K562 (cell line): ENCODE measurements at regions not wholly inside any gene's neighbourhood (a gene's known extent, or its start where the extent isn't known, plus 50 kb on each side); places are given as distances from the start of the nearest gene placed in this dataset.
"Not testable (repeated sequence)": the region's sequence is repeated elsewhere in the genome, so short reads cannot be mapped to it uniquely, and the experiment has no call there.

Source experiments
- ATAC-seq: fragments of 200-7000 bp; cut with Tn5 transposase; 3 replicates; pipeline ENCODE4 v1.9.1; 2020; ENCODE audit warnings: moderate library complexity
- BruUV-seq: library from RNA; stranded (reverse); fragments of 400-500 nt; replicated peaks from 2 replicates; lab custom pipeline; 2021; lab: Mats Ljungman, UMichigan
- CTCF ChIA-PET: fragments of 300-600 bp; formaldehyde crosslinking; extraction: SDS; loops from one replicate; lab custom pipeline; 2021; ENCODE audit warnings: low intra/inter-chr PET ratio; lab: Yijun Ruan, JAX
- POLR2A ChIA-PET: fragments of 300-600, 350-650 bp; sonication (Branson Sonifier 250); formaldehyde crosslinking; extraction: SDS; loops from one replicate; lab custom pipeline; 2021; ENCODE audit warnings: antibody characterized with exemption, inconsistent platforms; lab: Yijun Ruan, JAX
- DNase-seq, 4 experiments: peaks; one replicate each; pipeline versions ENCODE4 v3.0.0 to v3.0.0-alpha.2; 2011 to 2018; ENCODE audit warnings: low spot score in 3 of 4, mixed read lengths in 3 of 4; ENCODE audit errors: extremely low read depth in 1 of 4
- FAIRE-seq: peaks from 2 replicates; lab custom pipeline; 2011; peaks lifted over from hg19 to GRCh38; lab: Jason Lieb, UNC
- H2AFZ ChIP-seq: 2 replicates; pipeline ENCODE4 v1.6.0; 2011; ENCODE audit warnings: low read depth, low read length, control low read depth, inconsistent platforms
- H3K27ac ChIP-seq: fragments of 200-600 bp; 3 replicates; pipeline ENCODE4 v1.8.0; 2011; ENCODE audit warnings: low read depth, mild to moderate bottlenecking, control low read depth, inconsistent platforms, low read length, moderate library complexity, mixed read lengths; ENCODE audit errors: extremely low read depth
- H3K27me3 ChIP-seq, 2 experiments: fragments of 300-600 bp in 1 of 2; 2 replicates in 1 of 2; 3 replicates in 1 of 2; pipeline versions ENCODE4 v1.6.0 to v1.8.0; 2011; ENCODE audit warnings: inconsistent platforms in 2 of 2, low read length in 2 of 2, mild to moderate bottlenecking in 1 of 2, mixed read lengths in 1 of 2, moderate library complexity in 1 of 2; ENCODE audit not compliant: control insufficient read depth in 2 of 2, insufficient read depth in 2 of 2
- H3K36me3 ChIP-seq: fragments of 300-600 bp; 3 replicates; pipeline ENCODE4 v1.8.0; 2011; ENCODE audit warnings: mild to moderate bottlenecking, low read length, inconsistent platforms; ENCODE audit not compliant: control insufficient read depth, insufficient read depth
- H3K4me1 ChIP-seq, 2 experiments: fragments of 200-600 bp in 1 of 2; replicated peaks in 1 of 2; 2 replicates in 1 of 2; 3 replicates in 1 of 2; pipeline versions ENCODE4 v1.5.1 to v1.8.0; 2011; ENCODE audit warnings: inconsistent platforms in 2 of 2, low read length in 2 of 2, mild to moderate bottlenecking in 1 of 2, mixed read lengths in 1 of 2, moderate library complexity in 1 of 2; ENCODE audit not compliant: control insufficient read depth in 2 of 2, insufficient read depth in 2 of 2
- H3K4me2 ChIP-seq: 2 replicates; pipeline ENCODE4 v1.6.1; 2011; ENCODE audit warnings: low read length, control low read depth, inconsistent platforms, mixed read lengths; ENCODE audit not compliant: insufficient read depth
- H3K4me3 ChIP-seq: fragments of 200-600 bp; sonication (generic), shearing (Covaris generic); 2 replicates; pipeline ENCODE4 v1.5.1; 2016; ENCODE audit warnings: control low read depth, inconsistent platforms
- H3K79me2 ChIP-seq: fragments of 200-600 bp; 3 replicates; pipeline ENCODE4 v1.8.0; 2011; ENCODE audit warnings: low read length, inconsistent platforms; ENCODE audit not compliant: control insufficient read depth, insufficient read depth
- H3K9ac ChIP-seq, 2 experiments: 2 replicates each; pipeline versions ENCODE4 v1.6.0 to v1.6.1; 2011; ENCODE audit warnings: low read depth in 2 of 2, low read length in 2 of 2, control low read depth in 1 of 2, inconsistent platforms in 1 of 2, mild to moderate bottlenecking in 1 of 2, mixed read lengths in 1 of 2; ENCODE audit not compliant: insufficient read depth in 1 of 2
- H3K9me1 ChIP-seq: one replicate; pipeline ENCODE4 v1.6.0; 2011; ENCODE audit warnings: inconsistent platforms, mild to moderate bottlenecking, low read length, moderate library complexity; ENCODE audit not compliant: control insufficient read depth, insufficient read depth
- H3K9me3 ChIP-seq: replicated peaks from 2 replicates; pipeline ENCODE4 v1.5.1; 2011; ENCODE audit warnings: low read depth, low read length, inconsistent platforms; ENCODE audit not compliant: control insufficient read depth, insufficient read depth
- H4K20me1 ChIP-seq: replicated peaks from 2 replicates; pipeline ENCODE4 v1.6.1; 2011; ENCODE audit warnings: low read length, inconsistent platforms, mixed read lengths; ENCODE audit not compliant: control insufficient read depth, insufficient read depth
- HDGF ChIP-seq: fragments of 450-650 bp; IDR thresholded peaks from 2 replicates; pipeline ENCODE4 v1.6.1; 2016
- ILK ChIP-seq: fragments of 450-650 bp; IDR thresholded peaks from 2 replicates; pipeline ENCODE4 v1.6.1; 2016; ENCODE audit warnings: missing genetic modification characterization, low read depth, mild to moderate bottlenecking, missing compliant biosample characterization, moderate library complexity, borderline replicate concordance
- KHSRP ChIP-seq: fragments of 450-650 bp; IDR thresholded peaks from 2 replicates; pipeline ENCODE4 v1.6.1; 2017
- STAT5A ChIP-seq: IDR thresholded peaks from 2 replicates; pipeline ENCODE4 v1.6.1; 2012; ENCODE audit warnings: low read length, inconsistent platforms, borderline replicate concordance
- ZNF165 ChIP-seq: fragments of 250-450 bp; sonication (Bioruptor Pico); IDR thresholded peaks from 2 replicates; pipeline ENCODE4 v1.4.0; 2020; ENCODE audit warnings: borderline replicate concordance
- in situ Hi-C: fragments of 300-500 bp; cut with MboI; formaldehyde crosslinking; loops from 4 replicates; pipeline ENCODE4 v1.15.0; 2018; ENCODE audit warnings: inconsistent platforms, mixed read lengths
- intact Hi-C: fragments of 100-400 bp; cut with micrococcal nuclease; formaldehyde crosslinking; loops from 2 replicates; pipeline ENCODE4 v1.14.2; 2022
- TF ChIP-seq, protein P1 (sequence below): fragments of 250-450 bp; sonication (Bioruptor Pico); IDR thresholded peaks from 2 replicates; pipeline ENCODE4 v1.5.0; 2021
- TF ChIP-seq, protein P2 (sequence below): fragments of 250-450 bp; sonication (Bioruptor Pico); IDR thresholded peaks from 2 replicates; pipeline ENCODE4 v1.5.0; 2022; ENCODE audit warnings: mild to moderate bottlenecking
- TF ChIP-seq, protein P3 (sequence below): fragments of 450-650 bp; formaldehyde crosslinking; IDR thresholded peaks from 2 replicates; pipeline ENCODE4 v1.4.0; 2022; ENCODE audit warnings: mild to moderate bottlenecking, moderate library complexity

DNA sequence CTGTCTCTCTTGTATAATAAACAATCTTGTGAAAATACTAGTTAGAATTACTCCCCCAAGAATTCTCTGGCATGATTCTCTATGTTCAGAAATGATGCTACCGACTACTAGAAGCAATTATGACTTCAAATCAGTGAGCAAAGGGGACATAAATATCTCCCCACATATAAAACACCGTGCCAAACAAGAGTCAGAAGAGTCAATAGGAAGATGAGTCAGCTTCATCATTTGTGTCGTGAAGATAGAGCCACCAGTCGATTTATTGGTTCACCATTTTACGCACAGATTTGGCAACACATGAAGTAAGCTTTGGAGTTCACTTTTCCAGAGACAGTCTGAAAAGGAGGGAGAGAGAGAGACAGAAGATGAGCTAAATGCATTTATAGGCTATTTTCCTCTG, 650.9 kb downstream of the CCDC85A start (continued):
- TF ChIP-seq HDGF = no peak
- TF ChIP-seq, protein P1, sequence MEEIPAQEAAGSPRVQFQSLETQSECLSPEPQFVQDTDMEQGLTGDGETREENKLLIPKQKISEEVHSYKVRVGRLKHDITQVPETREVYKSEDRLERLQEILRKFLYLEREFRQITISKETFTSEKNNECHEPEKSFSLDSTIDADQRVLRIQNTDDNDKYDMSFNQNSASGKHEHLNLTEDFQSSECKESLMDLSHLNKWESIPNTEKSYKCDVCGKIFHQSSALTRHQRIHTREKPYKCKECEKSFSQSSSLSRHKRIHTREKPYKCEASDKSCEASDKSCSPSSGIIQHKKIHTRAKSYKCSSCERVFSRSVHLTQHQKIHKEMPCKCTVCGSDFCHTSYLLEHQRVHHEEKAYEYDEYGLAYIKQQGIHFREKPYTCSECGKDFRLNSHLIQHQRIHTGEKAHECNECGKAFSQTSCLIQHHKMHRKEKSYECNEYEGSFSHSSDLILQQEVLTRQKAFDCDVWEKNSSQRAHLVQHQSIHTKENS (CRISPR knock-in tag) = no peak

DNA sequence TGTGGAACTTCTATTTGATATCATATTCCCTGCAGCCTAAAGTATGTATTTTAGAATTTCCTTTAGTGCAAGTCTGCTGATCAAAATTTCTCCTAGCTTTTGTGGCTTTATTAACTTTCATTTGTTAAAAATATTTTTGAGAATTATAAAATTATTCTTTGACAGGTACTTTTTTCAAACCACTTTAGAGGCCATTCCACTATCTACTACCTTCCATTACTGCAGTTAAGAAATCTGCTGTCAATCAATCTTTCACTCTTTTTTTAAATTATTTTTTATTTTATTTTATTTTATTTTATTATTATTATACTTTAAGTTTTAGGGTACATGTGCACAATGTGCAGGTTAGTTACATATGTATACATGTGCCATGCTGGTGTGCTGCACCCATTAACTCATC, 656.2 kb downstream of the CCDC85A start:
- H3K9me1 ChIP-seq, H3K9ac ChIP-seq, H3K36me3 ChIP-seq, H3K4me2 ChIP-seq, CTCF ChIA-PET, H3K79me2 ChIP-seq, DNase-seq, H4K20me1 ChIP-seq, H3K27me3 ChIP-seq, H3K4me1 ChIP-seq, H3K4me3 ChIP-seq, POLR2A ChIA-PET, H2AFZ ChIP-seq, ATAC-seq, FAIRE-seq, in situ Hi-C loops, H3K9me3 ChIP-seq, H3K27ac ChIP-seq, BruUV-seq, intact Hi-C loops: not testable (repeated sequence)

DNA sequence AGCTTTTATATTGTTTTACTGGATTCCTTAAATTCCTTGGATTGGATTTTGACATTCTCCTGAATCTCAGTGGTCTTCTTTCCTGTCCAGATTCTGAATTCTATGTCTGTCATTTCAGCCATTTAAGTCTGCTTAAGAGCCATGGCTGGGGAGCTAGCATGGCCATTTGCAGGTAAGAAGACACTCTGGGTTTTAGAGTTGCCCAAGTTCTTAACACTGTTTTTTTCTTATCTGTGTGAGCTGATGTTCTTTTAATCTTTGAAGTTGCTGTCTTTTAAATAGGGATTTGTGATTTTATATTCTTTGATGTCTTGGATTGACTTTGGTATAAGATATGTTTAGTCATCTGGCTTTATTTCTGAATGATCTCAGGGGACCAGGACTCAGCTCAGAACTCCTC, 677.2 kb downstream of the CCDC85A start:
- POLR2A ChIA-PET = no interaction called here
- no TSS peak for BruUV-seq
- Histone ChIP-seq H3K4me1 (no peaks in the 10 kb centered on the region), H2AFZ (no peak overlapping the region), H4K20me1 (no peaks in the 10 kb centered on the region), H3K27ac (no peak overlapping the region), H3K79me2 (no peaks in the 10 kb centered on the region), H3K36me3 (no peaks in the 10 kb centered on the region), H3K4me2 (no peak overlapping the region), H3K9me3 (no peaks in the 10 kb centered on the region), H3K9ac (no peak overlapping the region), H3K27me3 (no peaks in the 10 kb centered on the region), H3K9me1 (no peaks in the 10 kb centered on the region), H3K4me3 (no peak overlapping the region)
- FAIRE-seq (no peak), ATAC-seq (no peak), DNase-seq (no peak)
- CTCF ChIA-PET = no interaction called here
- intact Hi-C loops = no loop called here
- TF ChIP-seq KHSRP (no peak), ZNF165 (CRISPR knock-in tag) (no peak), STAT5A (no peak), ILK (tag) (no peak)
- TF ChIP-seq, protein P2, sequence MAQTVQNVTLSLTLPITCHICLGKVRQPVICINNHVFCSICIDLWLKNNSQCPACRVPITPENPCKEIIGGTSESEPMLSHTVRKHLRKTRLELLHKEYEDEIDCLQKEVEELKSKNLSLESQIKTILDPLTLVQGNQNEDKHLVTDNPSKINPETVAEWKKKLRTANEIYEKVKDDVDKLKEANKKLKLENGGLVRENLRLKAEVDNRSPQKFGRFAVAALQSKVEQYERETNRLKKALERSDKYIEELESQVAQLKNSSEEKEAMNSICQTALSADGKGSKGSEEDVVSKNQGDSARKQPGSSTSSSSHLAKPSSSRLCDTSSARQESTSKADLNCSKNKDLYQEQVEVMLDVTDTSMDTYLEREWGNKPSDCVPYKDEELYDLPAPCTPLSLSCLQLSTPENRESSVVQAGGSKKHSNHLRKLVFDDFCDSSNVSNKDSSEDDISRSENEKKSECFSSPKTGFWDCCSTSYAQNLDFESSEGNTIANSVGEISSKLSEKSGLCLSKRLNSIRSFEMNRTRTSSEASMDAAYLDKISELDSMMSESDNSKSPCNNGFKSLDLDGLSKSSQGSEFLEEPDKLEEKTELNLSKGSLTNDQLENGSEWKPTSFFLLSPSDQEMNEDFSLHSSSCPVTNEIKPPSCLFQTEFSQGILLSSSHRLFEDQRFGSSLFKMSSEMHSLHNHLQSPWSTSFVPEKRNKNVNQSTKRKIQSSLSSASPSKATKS = no peak
- TF ChIP-seq, protein P3, sequence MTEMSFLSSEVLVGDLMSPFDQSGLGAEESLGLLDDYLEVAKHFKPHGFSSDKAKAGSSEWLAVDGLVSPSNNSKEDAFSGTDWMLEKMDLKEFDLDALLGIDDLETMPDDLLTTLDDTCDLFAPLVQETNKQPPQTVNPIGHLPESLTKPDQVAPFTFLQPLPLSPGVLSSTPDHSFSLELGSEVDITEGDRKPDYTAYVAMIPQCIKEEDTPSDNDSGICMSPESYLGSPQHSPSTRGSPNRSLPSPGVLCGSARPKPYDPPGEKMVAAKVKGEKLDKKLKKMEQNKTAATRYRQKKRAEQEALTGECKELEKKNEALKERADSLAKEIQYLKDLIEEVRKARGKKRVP (CRISPR knock-in tag) = no peak
- in situ Hi-C loops = no loop called here
